ENCODE measurements at regions not wholly inside any gene's neighbourhood (a gene's known extent, or its start where the extent isn't known, plus 50 kb on each side); places are given as distances from the start of the nearest gene placed in this dataset.

DNA sequence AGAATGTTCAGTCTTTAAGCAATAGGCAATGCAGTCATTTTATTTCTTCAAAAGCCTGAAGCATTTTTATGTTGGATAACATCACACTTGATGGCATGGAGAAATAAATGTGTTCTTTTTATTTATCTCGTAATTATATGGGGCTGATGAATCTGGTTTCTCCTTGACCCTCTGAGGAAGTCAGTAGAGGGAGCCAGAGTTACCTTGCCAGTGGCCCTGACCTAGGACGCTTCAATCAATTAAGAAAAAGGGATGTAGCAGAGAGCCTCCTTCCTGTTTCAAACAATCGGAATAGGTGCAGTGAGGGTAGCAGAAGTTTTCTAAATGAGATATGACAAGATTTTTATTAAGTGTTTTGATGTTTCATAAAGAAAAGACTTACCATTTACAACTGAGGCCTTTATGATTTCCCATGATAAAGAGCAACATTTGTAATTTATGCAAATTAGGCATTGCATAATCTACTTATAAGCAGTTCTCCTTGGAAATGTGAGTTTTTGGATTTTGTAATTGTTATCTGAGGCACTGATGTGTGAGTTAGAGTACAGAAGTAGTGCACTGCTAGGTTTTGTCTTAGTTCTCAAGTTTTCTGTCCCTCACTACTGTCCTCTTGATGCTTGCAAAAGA is 129.1 kb downstream of the RAP2B start:
- Histone ChIP-seq H3K4me2 (ENCODE audit: low read length) (no peak overlapping the region), H3F3A (ENCODE audit: control insufficient read depth, insufficient read depth) (no peaks in the 10 kb centered on the region), H3K27me3 (ENCODE audit: control insufficient read depth, low read length) (no peaks in the 10 kb centered on the region), H3K9me3 (ENCODE audit: control insufficient read depth, insufficient read depth, low read length) (no peaks in the 10 kb centered on the region), H3K4me3 (ENCODE audit: low read length) (no peak overlapping the region), H3K27ac (ENCODE audit: low read depth, low read length) (no peak overlapping the region), H3K79me2 (ENCODE audit: control insufficient read depth, low read length) (no peaks in the 10 kb centered on the region), H3K36me3 (ENCODE audit: control insufficient read depth, low read length) (no peaks in the 10 kb centered on the region), H3K4me1 (ENCODE audit: control insufficient read depth, low read length) (no peaks in the 10 kb centered on the region), H4K20me1 (ENCODE audit: control insufficient read depth, insufficient read depth, low read depth, low read length) (no peaks in the 10 kb centered on the region), H3K9me2 (replicated peaks; ENCODE audit: control insufficient read depth, low read length) (no peaks in the 10 kb centered on the region)
- TF ChIP-seq EZH2phosphoT487 (IDR thresholded peaks at IDR 0.05; ENCODE audit: borderline replicate concordance, low read length), result no peak
- TF ChIP-seq, protein P1, sequence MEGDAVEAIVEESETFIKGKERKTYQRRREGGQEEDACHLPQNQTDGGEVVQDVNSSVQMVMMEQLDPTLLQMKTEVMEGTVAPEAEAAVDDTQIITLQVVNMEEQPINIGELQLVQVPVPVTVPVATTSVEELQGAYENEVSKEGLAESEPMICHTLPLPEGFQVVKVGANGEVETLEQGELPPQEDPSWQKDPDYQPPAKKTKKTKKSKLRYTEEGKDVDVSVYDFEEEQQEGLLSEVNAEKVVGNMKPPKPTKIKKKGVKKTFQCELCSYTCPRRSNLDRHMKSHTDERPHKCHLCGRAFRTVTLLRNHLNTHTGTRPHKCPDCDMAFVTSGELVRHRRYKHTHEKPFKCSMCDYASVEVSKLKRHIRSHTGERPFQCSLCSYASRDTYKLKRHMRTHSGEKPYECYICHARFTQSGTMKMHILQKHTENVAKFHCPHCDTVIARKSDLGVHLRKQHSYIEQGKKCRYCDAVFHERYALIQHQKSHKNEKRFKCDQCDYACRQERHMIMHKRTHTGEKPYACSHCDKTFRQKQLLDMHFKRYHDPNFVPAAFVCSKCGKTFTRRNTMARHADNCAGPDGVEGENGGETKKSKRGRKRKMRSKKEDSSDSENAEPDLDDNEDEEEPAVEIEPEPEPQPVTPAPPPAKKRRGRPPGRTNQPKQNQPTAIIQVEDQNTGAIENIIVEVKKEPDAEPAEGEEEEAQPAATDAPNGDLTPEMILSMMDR (IDR thresholded peaks at IDR 0.05; ENCODE audit: low read depth, low read length, poor library complexity, severe bottlenecking), result peak; percentile 62

DNA sequence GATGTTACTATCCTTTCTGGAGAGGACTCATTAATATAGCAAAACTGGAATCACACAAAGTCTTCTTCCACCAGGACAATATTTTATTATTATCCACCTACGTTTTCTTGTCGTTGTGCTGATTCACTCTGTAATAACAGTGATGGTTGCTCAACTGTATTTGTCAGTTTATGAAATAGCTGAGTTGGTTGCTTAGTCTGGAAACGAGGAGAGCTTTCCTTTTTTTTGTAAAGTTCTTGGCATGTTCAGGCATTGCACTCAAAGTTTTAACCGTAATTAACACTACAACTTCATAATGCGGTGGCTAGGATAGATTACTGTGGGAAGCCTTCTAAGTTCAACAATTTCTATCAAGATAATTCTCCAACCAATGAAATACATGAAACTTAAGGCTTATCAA is 131.2 kb downstream of the RAP2B start:
- Histone ChIP-seq H3K9me2 (replicated peaks; ENCODE audit: control insufficient read depth, low read length) (no peaks in the 10 kb centered on the region), H4K20me1 (ENCODE audit: control insufficient read depth, insufficient read depth, low read depth, low read length) (no peaks in the 10 kb centered on the region), H3F3A (ENCODE audit: control insufficient read depth, insufficient read depth) (no peaks in the 10 kb centered on the region), H3K27ac (ENCODE audit: low read depth, low read length) (no peak overlapping the region), H3K9me3 (ENCODE audit: control insufficient read depth, insufficient read depth, low read length) (no peaks in the 10 kb centered on the region), H3K4me2 (ENCODE audit: low read length) (no peak overlapping the region), H3K79me2 (ENCODE audit: control insufficient read depth, low read length) (no peaks in the 10 kb centered on the region), H3K4me1 (ENCODE audit: control insufficient read depth, low read length) (no peaks in the 10 kb centered on the region), H3K4me3 (ENCODE audit: low read length) (no peak overlapping the region), H3K27me3 (ENCODE audit: control insufficient read depth, low read length) (no peaks in the 10 kb centered on the region), H3K36me3 (ENCODE audit: control insufficient read depth, low read length) (no peaks in the 10 kb centered on the region)
- TF ChIP-seq, protein P1 (IDR thresholded peaks at IDR 0.05; ENCODE audit: low read depth, low read length, poor library complexity, severe bottlenecking), result no peak
- no peak for TF ChIP-seq EZH2phosphoT487 (IDR thresholded peaks at IDR 0.05; ENCODE audit: borderline replicate concordance, low read length)

DNA sequence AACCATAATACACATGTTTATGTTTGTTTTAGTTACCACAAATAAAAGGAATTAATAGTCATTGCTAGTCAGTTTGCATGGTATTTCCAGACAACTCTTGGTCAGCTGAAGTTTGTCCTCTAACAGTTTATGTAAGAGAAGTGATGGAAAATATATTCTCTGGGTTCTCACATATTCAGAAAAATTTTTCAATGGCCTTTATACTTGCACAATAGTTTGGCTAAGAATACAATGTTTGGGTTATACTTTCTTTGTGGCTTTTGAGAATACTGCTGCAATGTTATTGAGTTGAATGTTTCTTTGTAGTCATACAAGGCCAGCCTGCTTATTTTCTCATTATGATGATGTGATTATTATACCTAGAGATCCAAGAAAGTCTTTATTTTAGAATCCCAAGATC is 133.9 kb downstream of the RAP2B start:
- Histone ChIP-seq H3K4me3 (ENCODE audit: low read length) (no peak overlapping the region), H3K4me2 (ENCODE audit: low read length) (no peak overlapping the region), H4K20me1 (ENCODE audit: control insufficient read depth, insufficient read depth, low read depth, low read length) (no peaks in the 10 kb centered on the region), H3K79me2 (ENCODE audit: control insufficient read depth, low read length) (no peaks in the 10 kb centered on the region), H3F3A (ENCODE audit: control insufficient read depth, insufficient read depth) (no peaks in the 10 kb centered on the region), H3K36me3 (ENCODE audit: control insufficient read depth, low read length) (no peaks in the 10 kb centered on the region), H3K27ac (ENCODE audit: low read depth, low read length) (no peak overlapping the region), H3K9me3 (ENCODE audit: control insufficient read depth, insufficient read depth, low read length) (no peaks in the 10 kb centered on the region), H3K9me2 (replicated peaks; ENCODE audit: control insufficient read depth, low read length) (no peaks in the 10 kb centered on the region), H3K4me1 (ENCODE audit: control insufficient read depth, low read length) (no peaks in the 10 kb centered on the region), H3K27me3 (ENCODE audit: control insufficient read depth, low read length) (peaks cover 3% of the 10 kb centered on the region; the same call in 1 of the 2 replicates)
- TF ChIP-seq, protein P1 (IDR thresholded peaks at IDR 0.05; ENCODE audit: low read depth, low read length, poor library complexity, severe bottlenecking), result no peak
- TF ChIP-seq EZH2phosphoT487 (IDR thresholded peaks at IDR 0.05; ENCODE audit: borderline replicate concordance, low read length), result no peak
